Keratinocyte (primary cell): ENCODE measurements at regions not wholly inside any gene's neighbourhood (a gene's known extent, or its start where the extent isn't known, plus 50 kb on each side); places are given as distances from the start of the nearest gene placed in this dataset.

ENCODE experiments used
- CTCF ChIP-seq, 3 experiments: IDR thresholded peaks in 1 of 3; conservative IDR thresholded peaks in 1 of 3; optimal IDR thresholded peaks in 1 of 3; 2 replicates in 2 of 3; 3 replicates in 1 of 3; pipeline versions ENCODE3 to v1.5.1; 2011; ENCODE audit warnings: low read length in 3 of 3, mild to moderate bottlenecking in 3 of 3, moderate library complexity in 2 of 3, control low read depth in 1 of 3, inconsistent platforms in 1 of 3; ENCODE audit not compliant: insufficient read depth in 2 of 3; ENCODE audit errors: extremely low read depth in 1 of 3
- EZH2 ChIP-seq: IDR thresholded peaks from one replicate; pipeline ENCODE4 v1.6.1; 2012; ENCODE audit warnings: inconsistent platforms, mild to moderate bottlenecking, low read length, moderate library complexity

- no peak for TF ChIP-seq EZH2
- TF ChIP-seq CTCF (optimal IDR thresholded peaks at IDR 0.05 in 1 of 3, IDR thresholded peaks at IDR 0.05 in 1 of 3, conservative IDR thresholded peaks at IDR 0.05 in 1 of 3; ENCODE audit: extremely low read depth in 1 of 3, insufficient read depth in 2 of 3, low read length in 3 of 3), result no peak
These were observed 55.8 kb upstream of the MRPS9 start for GRCh38 chr2:104982111-104982510.
